GM12892 (cell line): ENCODE measurements at regions not wholly inside any gene's neighbourhood (a gene's known extent, or its start where the extent isn't known, plus 50 kb on each side); places are given as distances from the start of the nearest gene placed in this dataset.

ENCODE experiments used
- POLR2A ChIP-seq: IDR thresholded peaks from 2 replicates; pipeline ENCODE4 v1.6.1; 2011; ENCODE audit warnings: low read depth, low read length, control low read depth
- POLR2AphosphoS5 ChIP-seq: IDR thresholded peaks from 2 replicates; pipeline ENCODE4 v1.6.1; 2011; ENCODE audit warnings: low read depth, low read length, control low read depth

DNA sequence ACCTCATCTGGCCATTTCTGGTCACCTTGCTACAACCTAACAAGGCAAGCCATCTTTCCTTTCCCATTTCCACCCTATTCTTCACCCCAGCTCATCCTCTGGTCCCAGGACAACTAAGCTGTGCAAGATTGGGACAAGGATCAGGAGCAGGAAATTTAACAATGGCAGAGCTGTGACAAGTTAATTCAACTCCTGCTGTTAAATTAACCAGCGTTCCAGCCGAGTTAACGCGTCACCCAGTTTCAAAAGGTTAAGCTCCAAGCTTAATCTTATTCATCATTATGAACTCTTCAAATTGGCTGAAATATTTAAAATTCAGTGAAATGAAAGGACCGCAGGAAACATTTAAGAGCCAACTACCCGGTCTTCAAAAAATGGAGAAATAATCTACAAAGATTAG, 231.9 kb downstream of the GRB14 start:
- no peak for TF ChIP-seq POLR2A
- TF ChIP-seq POLR2AphosphoS5, result no peak
